ENCODE measurements at regions not wholly inside any gene's neighbourhood (a gene's known extent, or its start where the extent isn't known, plus 50 kb on each side); places are given as distances from the start of the nearest gene placed in this dataset.
"Not testable (repeated sequence)": the region's sequence is repeated elsewhere in the genome, so short reads cannot be mapped to it uniquely, and the experiment has no call there.

- no peak for DNase-seq (ENCODE audit: low read depth in 4 of 4, low spot score in 3 of 4)
Observed at GRCh38 chr6:11411593-11411992, 126.0 kb upstream of the TMEM170B start.

GRCh38 chr6:11410539-11411307 is 126.8 kb upstream of the TMEM170B start:
- DNase-seq (ENCODE audit: low read depth in 4 of 4, low spot score in 3 of 4): no peak

- no peak for DNase-seq (ENCODE audit: low read depth in 4 of 4, low spot score in 3 of 4)
Observed at GRCh38 chr6:11409371-11409770, 128.2 kb upstream of the TMEM170B start.

- DNase-seq (ENCODE audit: low read depth in 4 of 4, low spot score in 3 of 4): no peak
Observed at GRCh38 chr6:11407414-11407813, 130.1 kb upstream of the TMEM170B start.

- no peak for DNase-seq (ENCODE audit: low read depth in 4 of 4, low spot score in 3 of 4)
Observed at GRCh38 chr6:11404838-11405237, 132.7 kb upstream of the TMEM170B start.

GRCh38 chr6:11404081-11404480 is 133.5 kb upstream of the TMEM170B start:
- no peak for DNase-seq (ENCODE audit: low read depth in 4 of 4, low spot score in 3 of 4)

GRCh38 chr6:11403035-11403601 is 134.4 kb upstream of the TMEM170B start:
- DNase-seq (ENCODE audit: low read depth in 4 of 4, low spot score in 3 of 4): no peak

GRCh38 chr6:11402581-11402980 is 135.0 kb upstream of the TMEM170B start:
- DNase-seq (ENCODE audit: low read depth in 4 of 4, low spot score in 3 of 4): not testable (repeated sequence)

- not testable (repeated sequence) for DNase-seq (ENCODE audit: low read depth in 4 of 4, low spot score in 3 of 4)
Observed at GRCh38 chr6:11401954-11402353, 135.6 kb upstream of the TMEM170B start.

- no peak for DNase-seq (ENCODE audit: low read depth in 4 of 4, low spot score in 3 of 4)
Observed at GRCh38 chr6:11398451-11399326, 138.9 kb upstream of the TMEM170B start.

- no peak for DNase-seq (ENCODE audit: low read depth in 4 of 4, low spot score in 3 of 4)
Observed at GRCh38 chr6:11397622-11398450, 139.7 kb upstream of the TMEM170B start.

- no peak for DNase-seq (ENCODE audit: low read depth in 4 of 4, low spot score in 3 of 4)
Observed at GRCh38 chr6:11396860-11397259, 140.7 kb upstream of the TMEM170B start.

GRCh38 chr6:11393713-11394627 is 143.6 kb upstream of the TMEM170B start:
- DNase-seq (ENCODE audit: low read depth in 4 of 4, low spot score in 3 of 4): no peak

- no peak for DNase-seq (ENCODE audit: low read depth in 4 of 4, low spot score in 3 of 4)
Observed at GRCh38 chr6:11392778-11393507, 144.6 kb upstream of the TMEM170B start.

- DNase-seq (ENCODE audit: low read depth in 4 of 4, low spot score in 3 of 4): no peak
Observed at GRCh38 chr6:11391934-11392777, 145.4 kb upstream of the TMEM170B start.

GRCh38 chr6:11389977-11390376 is 147.6 kb upstream of the TMEM170B start:
- no peak for DNase-seq (ENCODE audit: low read depth in 4 of 4, low spot score in 3 of 4)

- no peak for DNase-seq (ENCODE audit: low read depth in 4 of 4, low spot score in 3 of 4)
Observed at GRCh38 chr6:11388983-11389944, 148.3 kb upstream of the TMEM170B start.
